K562 (cell line): ENCODE measurements at regions not wholly inside any gene's neighbourhood (a gene's known extent, or its start where the extent isn't known, plus 50 kb on each side); places are given as distances from the start of the nearest gene placed in this dataset.

Source experiments
- EZH2 ChIP-seq: IDR thresholded peaks from 2 replicates; pipeline ENCODE4 v1.6.1; 2012; ENCODE audit warnings: low read depth, mild to moderate bottlenecking, inconsistent platforms, low read length, borderline replicate concordance
- ZFX ChIP-seq: sonication (generic); formaldehyde crosslinking; IDR thresholded peaks from 2 replicates; pipeline ENCODE4 v1.8.0; 2022; ENCODE audit warnings: mild to moderate bottlenecking, missing genetic modification reagents, moderate library complexity
- ZNF121 ChIP-seq: sonication (generic); formaldehyde crosslinking; conservative IDR thresholded peaks from 2 replicates; pipeline ENCODE4 v1.8.0; 2022; ENCODE audit warnings: missing genetic modification reagents

- TF ChIP-seq ZFX (CRISPR knock-in tag) (no peak), ZNF121 (CRISPR knock-in tag) (no peak), EZH2 (no peak)
These were observed 90.5 kb upstream of the PAX2 start for GRCh38 chr10:100654782-100655325.
